Mesenchymal stem cell (in vitro differentiated cells and primary cell): ENCODE measurements at regions not wholly inside any gene's neighbourhood (a gene's known extent, or its start where the extent isn't known, plus 50 kb on each side); places are given as distances from the start of the nearest gene placed in this dataset.

Experiments
- DNase-seq: peaks from one replicate; pipeline ENCODE4 v3.0.0-alpha.2; 2013
- H2AFZ ChIP-seq: one replicate; pipeline ENCODE4 v1.6.1; 2013; ENCODE audit warnings: low read depth, mild to moderate bottlenecking, control low read depth, inconsistent platforms, low read length, moderate library complexity
- H2AK5ac ChIP-seq: 2 replicates; pipeline ENCODE4 v1.6.1; 2013; ENCODE audit warnings: low read length, moderate library complexity, mild to moderate bottlenecking, inconsistent platforms; ENCODE audit not compliant: severe bottlenecking
- H2BK120ac ChIP-seq: one replicate; pipeline ENCODE4 v1.6.1; 2013; ENCODE audit warnings: low read depth, mild to moderate bottlenecking, inconsistent platforms, low read length, moderate library complexity
- H2BK12ac ChIP-seq, 2 experiments: one replicate each; pipeline ENCODE4 v1.6.1; 2013; ENCODE audit warnings: inconsistent platforms in 2 of 2, low read length in 2 of 2, mild to moderate bottlenecking in 2 of 2, moderate library complexity in 2 of 2, control low read depth in 1 of 2
- H2BK15ac ChIP-seq: one replicate; pipeline ENCODE4 v1.6.1; 2013; ENCODE audit warnings: mild to moderate bottlenecking, low read depth, inconsistent platforms; ENCODE audit not compliant: poor library complexity, severe bottlenecking
- H2BK5ac ChIP-seq: 2 replicates; pipeline ENCODE4 v1.6.1; 2013; ENCODE audit warnings: low read depth, mild to moderate bottlenecking, low read length, control low read depth, inconsistent platforms; ENCODE audit not compliant: poor library complexity, severe bottlenecking
- H3K14ac ChIP-seq, 2 experiments: one replicate each; pipeline ENCODE4 v1.6.1; 2013; ENCODE audit warnings: inconsistent platforms in 2 of 2, low read length in 2 of 2, control low read depth in 1 of 2, mild to moderate bottlenecking in 1 of 2, moderate library complexity in 1 of 2
- H3K18ac ChIP-seq, 2 experiments: one replicate each; pipeline ENCODE4 v1.6.1; 2013; ENCODE audit warnings: inconsistent platforms in 2 of 2, low read length in 2 of 2, control low read depth in 1 of 2, low read depth in 1 of 2, mild to moderate bottlenecking in 1 of 2
- H3K23ac ChIP-seq, 2 experiments: one replicate each; pipeline ENCODE4 v1.6.1; 2013; ENCODE audit warnings: inconsistent platforms in 2 of 2, low read length in 2 of 2, mild to moderate bottlenecking in 2 of 2, moderate library complexity in 2 of 2, control low read depth in 1 of 2
- H3K27ac ChIP-seq: 2 replicates; pipeline ENCODE4 v1.5.1; 2013; ENCODE audit warnings: mild to moderate bottlenecking, moderate library complexity, low read length, control low read depth, inconsistent platforms; ENCODE audit not compliant: poor library complexity, severe bottlenecking
- H3K27me3 ChIP-seq, 2 experiments: 2 replicates each; pipeline versions ENCODE4 v1.6.1 to v1.7.0; 2013; ENCODE audit warnings: low read length in 2 of 2, mild to moderate bottlenecking in 2 of 2, moderate library complexity in 2 of 2, control low read depth in 1 of 2, inconsistent platforms in 1 of 2; ENCODE audit not compliant: control insufficient read depth in 1 of 2, insufficient read depth in 1 of 2
- H3K36me3 ChIP-seq, 2 experiments: 2 replicates each; pipeline versions ENCODE4 v1.6.1 to v1.7.0; 2013; ENCODE audit warnings: low read length in 2 of 2, control low read depth in 1 of 2, inconsistent platforms in 1 of 2, low read depth in 1 of 2, mild to moderate bottlenecking in 1 of 2; ENCODE audit not compliant: insufficient read depth in 2 of 2, control insufficient read depth in 1 of 2
- H3K4ac ChIP-seq, 2 experiments: one replicate each; pipeline ENCODE4 v1.6.1; 2013; ENCODE audit warnings: inconsistent platforms in 2 of 2, low read length in 2 of 2, mild to moderate bottlenecking in 2 of 2, moderate library complexity in 2 of 2, control low read depth in 1 of 2, low read depth in 1 of 2
- H3K4me1 ChIP-seq: 2 replicates; pipeline ENCODE4 v1.6.1; 2013; ENCODE audit warnings: low read depth, low read length, control low read depth; ENCODE audit not compliant: control insufficient read depth, insufficient read depth
- H3K4me2 ChIP-seq: 2 replicates; pipeline ENCODE4 v1.6.1; 2013; ENCODE audit warnings: low read length, mild to moderate bottlenecking, inconsistent platforms; ENCODE audit not compliant: poor library complexity, severe bottlenecking
- H3K4me3 ChIP-seq, 2 experiments: 2 replicates each; pipeline versions ENCODE4 v1.5.1 to v1.7.0; 2013; ENCODE audit warnings: low read length in 2 of 2, mild to moderate bottlenecking in 2 of 2, control low read depth in 1 of 2, low read depth in 1 of 2; ENCODE audit not compliant: insufficient read depth in 1 of 2
- H3K79me1 ChIP-seq: replicated peaks from 2 replicates; pipeline ENCODE4 v1.6.1; 2013; ENCODE audit warnings: mild to moderate bottlenecking, control low read depth, low read length, inconsistent platforms; ENCODE audit not compliant: poor library complexity, severe bottlenecking
- H3K9ac ChIP-seq: 2 replicates; pipeline ENCODE4 v1.7.0; 2013; ENCODE audit warnings: mild to moderate bottlenecking, low read length, moderate library complexity
- H3K9me3 ChIP-seq: 2 replicates; pipeline ENCODE4 v1.7.0; 2013; ENCODE audit warnings: mild to moderate bottlenecking, low read length; ENCODE audit not compliant: control insufficient read depth
- H4K8ac ChIP-seq: one replicate; pipeline ENCODE4 v1.6.1; 2013; ENCODE audit warnings: inconsistent platforms, mild to moderate bottlenecking, low read length, moderate library complexity
- H4K91ac ChIP-seq: one replicate; pipeline ENCODE4 v1.6.1; 2013; ENCODE audit warnings: mild to moderate bottlenecking, low read length, inconsistent platforms
- WGBS: methylation state at CpG from one replicate; pipeline ENCODE4 v1.1.7; 2013; ENCODE audit warnings: mixed read lengths; 5-methylcytosine and 5-hydroxymethylcytosine counted together

DNA sequence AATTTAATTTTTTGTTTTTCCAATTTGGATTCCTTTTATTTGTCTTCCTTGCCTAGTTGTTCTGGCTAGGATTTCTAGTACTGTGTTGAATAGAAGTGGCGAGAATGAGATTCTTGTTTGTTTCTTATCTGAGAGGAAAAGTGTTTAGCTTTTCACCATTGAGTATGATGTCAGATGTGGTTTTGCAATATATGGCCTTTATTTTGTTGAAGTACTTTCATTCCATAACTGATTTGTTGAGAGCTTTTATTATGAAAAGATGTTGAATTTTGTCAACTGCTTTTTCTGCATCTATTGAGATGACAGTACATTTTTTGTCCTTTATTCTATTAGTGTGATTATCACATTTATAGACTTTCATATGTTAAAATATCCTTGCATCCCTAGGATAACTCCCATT is 462.0 kb downstream of the CCDC91 start:
- Histone ChIP-seq H3K14ac (no peak overlapping the region), H3K4me2 (no peak overlapping the region), H2BK5ac (no peak overlapping the region), H3K79me1 (no peaks in the 10 kb centered on the region), H3K4me3 (no peak overlapping the region), H3K27ac (no peak overlapping the region), H2BK120ac (no peak overlapping the region), H2AK5ac (no peak overlapping the region), H3K4me1 (no peaks in the 10 kb centered on the region), H4K8ac (no peak overlapping the region), H3K27me3 (no peaks in the 10 kb centered on the region), H3K9ac (no peak overlapping the region), H2BK15ac (no peak overlapping the region), H2BK12ac (no peak overlapping the region), H3K9me3 (peaks cover 7% of the 10 kb centered on the region), H3K23ac (no peak overlapping the region), H4K91ac (no peak overlapping the region), H3K36me3 (no peaks in the 10 kb centered on the region), H3K18ac (no peak overlapping the region), H2AFZ (no peak overlapping the region), H3K4ac (no peak overlapping the region)
- WGBS, result 86% methylated on average over 1 of the region's 1 CpG
- peak; percentile 4 for DNase-seq

GRCh38 chr12:28681980-28682379 is 467.1 kb upstream of the FAR2 start:
- no peak overlapping the region for H2AFZ ChIP-seq
- no peaks in the 10 kb centered on the region for H3K4me1 ChIP-seq
- H3K4me2 ChIP-seq, result no peak overlapping the region
- no peak overlapping the region for H2AK5ac ChIP-seq
- no peak for DNase-seq
- H2BK15ac ChIP-seq, result no peak overlapping the region
- H3K36me3 ChIP-seq, result no peaks in the 10 kb centered on the region
- H3K23ac ChIP-seq, result no peak overlapping the region
- H3K14ac ChIP-seq, result no peak overlapping the region
- H3K9ac ChIP-seq, result no peak overlapping the region
- H3K27me3 ChIP-seq, result no peaks in the 10 kb centered on the region
- no peak overlapping the region for H3K4me3 ChIP-seq
- H3K4ac ChIP-seq, result no peak overlapping the region
- no peak overlapping the region for H4K91ac ChIP-seq
- WGBS, result no CpG with 5 or more reads among the region's 3 CpGs
- H4K8ac ChIP-seq, result no peak overlapping the region
- peaks cover 3% of the 10 kb centered on the region for H3K9me3 ChIP-seq
- no peak overlapping the region for H2BK5ac ChIP-seq
- no peak overlapping the region for H2BK12ac ChIP-seq
- no peaks in the 10 kb centered on the region for H3K79me1 ChIP-seq
- H3K27ac ChIP-seq, result no peak overlapping the region
- no peak overlapping the region for H3K18ac ChIP-seq
- H2BK120ac ChIP-seq, result no peak overlapping the region

- H3K27me3 ChIP-seq, result no peaks in the 10 kb centered on the region
- H3K14ac ChIP-seq, result no peak overlapping the region
- H2AFZ ChIP-seq, result no peak overlapping the region
- H2BK5ac ChIP-seq, result no peak overlapping the region
- 92% methylated on average over 4 of the region's 4 CpGs for WGBS
- H3K18ac ChIP-seq, result no peak overlapping the region
- H4K8ac ChIP-seq, result no peak overlapping the region
- no peak overlapping the region for H3K4ac ChIP-seq
- no peak overlapping the region for H3K27ac ChIP-seq
- no peak overlapping the region for H2AK5ac ChIP-seq
- no peak overlapping the region for H4K91ac ChIP-seq
- H3K4me1 ChIP-seq, result no peaks in the 10 kb centered on the region
- H3K4me2 ChIP-seq, result no peak overlapping the region
- no peaks in the 10 kb centered on the region for H3K36me3 ChIP-seq
- H3K9ac ChIP-seq, result no peak overlapping the region
- H3K4me3 ChIP-seq, result no peak overlapping the region
- no peaks in the 10 kb centered on the region for H3K79me1 ChIP-seq
- H2BK12ac ChIP-seq, result no peak overlapping the region
- no peak overlapping the region for H2BK120ac ChIP-seq
- H2BK15ac ChIP-seq, result no peak overlapping the region
- DNase-seq, result no peak
- H3K23ac ChIP-seq, result no peak overlapping the region
- H3K9me3 ChIP-seq, result no peaks in the 10 kb centered on the region
These were observed 465.7 kb upstream of the FAR2 start for GRCh38 chr12:28683366-28683765.

DNA sequence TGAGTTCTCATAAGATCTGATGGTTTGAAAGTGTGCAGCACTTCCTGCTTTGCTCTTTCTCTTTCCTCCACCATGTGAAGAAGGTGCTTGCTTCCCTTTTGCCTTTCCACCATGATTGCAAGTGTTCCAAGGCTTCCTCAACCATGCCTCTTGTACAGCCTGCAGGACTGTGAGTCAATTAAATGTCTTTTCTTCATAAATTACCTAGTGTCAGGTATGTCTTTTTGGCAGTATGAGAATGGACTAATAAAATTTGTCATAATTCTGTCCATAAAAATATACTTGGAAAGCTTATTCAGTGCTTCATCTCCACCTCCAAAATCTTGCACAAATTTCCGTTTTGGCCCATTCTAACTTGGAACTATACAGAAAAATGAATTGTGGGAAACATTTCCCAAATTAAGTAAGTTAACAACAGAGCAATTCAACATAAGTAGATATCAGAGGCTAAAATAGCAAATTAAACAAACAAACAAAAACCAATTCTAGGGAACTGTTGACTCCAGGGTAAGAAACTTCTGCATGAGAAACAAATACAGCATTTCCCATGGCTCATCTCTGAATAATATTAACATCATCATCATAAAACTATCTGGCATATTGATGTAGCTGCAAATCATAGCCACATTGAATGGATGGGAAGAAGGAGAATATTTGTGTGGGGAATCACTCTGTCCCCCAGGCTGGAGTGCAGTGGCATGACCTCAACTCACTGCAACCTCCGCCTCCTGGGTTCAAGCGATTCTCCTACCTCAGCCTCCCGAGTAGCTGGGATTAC is 459.5 kb upstream of the FAR2 start:
- H3K23ac ChIP-seq, result no peak overlapping the region
- H3K36me3 ChIP-seq, result no peaks in the 10 kb centered on the region
- no peak overlapping the region for H2BK5ac ChIP-seq
- no peak overlapping the region for H4K91ac ChIP-seq
- H2BK12ac ChIP-seq, result no peak overlapping the region
- DNase-seq, result no peak
- no peaks in the 10 kb centered on the region for H3K27me3 ChIP-seq
- no peak overlapping the region for H3K27ac ChIP-seq
- H3K4me3 ChIP-seq, result no peak overlapping the region
- H3K9me3 ChIP-seq, result peaks cover 3% of the 10 kb centered on the region
- no peak overlapping the region for H2AK5ac ChIP-seq
- H3K4me2 ChIP-seq, result no peak overlapping the region
- H2BK15ac ChIP-seq, result no peak overlapping the region
- no peak overlapping the region for H4K8ac ChIP-seq
- no peak overlapping the region for H2BK120ac ChIP-seq
- no peak overlapping the region for H3K4ac ChIP-seq
- H3K14ac ChIP-seq, result no peak overlapping the region
- no peak overlapping the region for H2AFZ ChIP-seq
- H3K18ac ChIP-seq, result no peak overlapping the region
- no peak overlapping the region for H3K9ac ChIP-seq
- no peaks in the 10 kb centered on the region for H3K4me1 ChIP-seq
- 100% methylated on average over 2 of the region's 4 CpGs for WGBS
- no peaks in the 10 kb centered on the region for H3K79me1 ChIP-seq
